ENCODE measurements at regions not wholly inside any gene's neighbourhood (a gene's known extent, or its start where the extent isn't known, plus 50 kb on each side); places are given as distances from the start of the nearest gene placed in this dataset.

DNA sequence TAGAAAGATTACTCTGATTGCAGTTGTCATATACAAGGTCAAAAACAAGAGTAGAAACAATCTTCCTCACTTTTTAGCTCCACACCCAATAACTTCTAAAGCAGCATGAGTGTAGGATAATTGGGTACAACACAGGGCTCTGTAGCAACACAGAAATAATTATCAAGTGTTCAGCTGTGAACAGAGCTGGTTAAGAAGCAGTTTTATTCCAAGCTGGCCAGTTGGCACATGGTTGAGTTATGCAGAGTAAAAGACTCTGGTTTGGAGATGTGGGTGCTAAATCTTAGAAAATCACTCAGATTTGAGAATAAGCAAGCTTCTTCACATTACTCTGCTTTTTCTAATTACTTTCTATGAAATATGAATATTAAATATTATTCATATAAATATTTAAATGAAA lies 118.5 kb downstream of the KIF2B start:
- Histone ChIP-seq H3K9ac (ENCODE audit: low read depth, low read length) (no peak overlapping the region), H3K4me3 (ENCODE audit: low read length) (no peak overlapping the region), H3K9me3 (ENCODE audit: insufficient read depth, low read depth, low read length) (no peaks in the 10 kb centered on the region), H3K4me1 (ENCODE audit: insufficient read depth, low read length) (no peaks in the 10 kb centered on the region), H3K27ac (ENCODE audit: low read length) (no peak overlapping the region), H3K27me3 (ENCODE audit: insufficient read depth, low read length) (no peaks in the 10 kb centered on the region), H3K36me3 (ENCODE audit: insufficient read depth, low read depth, low read length) (no peaks in the 10 kb centered on the region)

DNA sequence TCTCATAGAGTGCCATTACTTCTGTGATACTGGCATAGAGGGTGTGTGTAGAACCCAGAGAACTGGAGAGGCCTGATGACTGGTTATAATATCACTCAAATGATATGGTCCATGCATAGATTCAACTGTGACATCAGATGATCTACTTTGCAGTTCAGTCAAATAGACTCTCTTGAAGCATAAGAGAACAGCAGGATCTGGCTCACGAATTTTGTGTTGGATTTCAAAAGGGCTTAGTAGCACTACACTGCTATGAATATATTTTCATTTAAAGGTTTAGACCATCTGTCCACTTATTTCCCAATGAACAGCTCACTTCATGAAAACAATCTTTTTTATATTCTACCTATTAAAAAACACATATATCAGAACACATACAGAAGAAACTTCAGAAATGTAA lies 119.7 kb downstream of the KIF2B start:
- no peak overlapping the region for H3K27ac ChIP-seq (ENCODE audit: low read length)
- no peaks in the 10 kb centered on the region for H3K36me3 ChIP-seq (ENCODE audit: insufficient read depth, low read depth, low read length)
- no peaks in the 10 kb centered on the region for H3K27me3 ChIP-seq (ENCODE audit: insufficient read depth, low read length)
- no peak overlapping the region for H3K9ac ChIP-seq (ENCODE audit: low read depth, low read length)
- H3K9me3 ChIP-seq (ENCODE audit: insufficient read depth, low read depth, low read length) = no peaks in the 10 kb centered on the region
- H3K4me1 ChIP-seq (ENCODE audit: insufficient read depth, low read length) = no peaks in the 10 kb centered on the region
- no peak overlapping the region for H3K4me3 ChIP-seq (ENCODE audit: low read length)

DNA sequence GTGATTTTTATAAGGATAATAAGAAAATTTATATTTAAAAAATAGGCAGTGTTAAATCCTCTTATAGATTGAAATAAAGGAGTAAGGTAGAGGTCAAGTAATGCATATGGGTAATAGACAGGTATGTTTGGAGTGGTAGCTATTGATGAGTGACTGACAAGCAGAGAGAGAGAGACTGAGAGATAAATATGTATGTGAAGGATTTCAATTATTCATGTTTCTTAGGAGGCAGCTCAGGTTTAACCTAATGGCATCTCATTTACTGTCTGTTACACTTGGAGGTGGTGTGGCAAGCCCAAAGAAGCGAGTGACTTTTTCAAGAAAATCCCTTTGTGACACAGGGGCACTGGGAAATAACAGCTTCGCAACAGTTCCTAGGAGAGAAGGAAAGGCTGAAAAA lies 120.2 kb downstream of the KIF2B start:
- Histone ChIP-seq H3K27me3 (ENCODE audit: insufficient read depth, low read length) (no peaks in the 10 kb centered on the region), H3K4me1 (ENCODE audit: insufficient read depth, low read length) (no peaks in the 10 kb centered on the region), H3K4me3 (ENCODE audit: low read length) (no peak overlapping the region), H3K27ac (ENCODE audit: low read length) (no peak overlapping the region), H3K9me3 (ENCODE audit: insufficient read depth, low read depth, low read length) (no peaks in the 10 kb centered on the region), H3K36me3 (ENCODE audit: insufficient read depth, low read depth, low read length) (no peaks in the 10 kb centered on the region), H3K9ac (ENCODE audit: low read depth, low read length) (no peak overlapping the region)

DNA sequence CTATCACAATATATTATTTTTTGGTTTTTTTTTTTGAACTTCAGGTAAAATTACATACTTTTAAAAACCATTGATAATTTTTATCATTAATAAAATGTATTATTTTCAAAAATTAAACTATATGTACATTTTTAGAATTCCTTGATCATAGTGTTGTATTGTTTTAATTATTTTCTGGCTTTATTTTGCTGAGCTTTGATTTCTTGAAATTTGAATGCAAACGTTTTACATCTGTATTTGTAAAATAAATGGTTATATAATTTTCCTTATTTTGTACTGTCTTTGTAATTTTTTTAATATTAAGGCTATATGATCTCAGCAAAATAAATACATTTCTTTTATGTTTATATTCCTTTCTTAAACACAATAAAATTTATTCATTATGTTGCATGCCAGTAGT lies 125.6 kb downstream of the KIF2B start:
- Histone ChIP-seq H3K4me1 (ENCODE audit: insufficient read depth, low read length) (no peaks in the 10 kb centered on the region), H3K9me3 (ENCODE audit: insufficient read depth, low read depth, low read length) (no peaks in the 10 kb centered on the region), H3K36me3 (ENCODE audit: insufficient read depth, low read depth, low read length) (no peaks in the 10 kb centered on the region), H3K9ac (ENCODE audit: low read depth, low read length) (no peak overlapping the region), H3K27ac (ENCODE audit: low read length) (no peak overlapping the region), H3K4me3 (ENCODE audit: low read length) (no peak overlapping the region), H3K27me3 (ENCODE audit: insufficient read depth, low read length) (no peaks in the 10 kb centered on the region)

GRCh38 chr17:53949473-53950090 lies 126.9 kb downstream of the KIF2B start:
- Histone ChIP-seq H3K36me3 (ENCODE audit: insufficient read depth, low read depth, low read length) (no peaks in the 10 kb centered on the region), H3K9me3 (ENCODE audit: insufficient read depth, low read depth, low read length) (0 out of 2 replicates have a peak, but pooled peaks cover under 1% of the 10 kb centered on the region), H3K4me3 (ENCODE audit: low read length) (no peak overlapping the region), H3K4me1 (ENCODE audit: insufficient read depth, low read length) (no peaks in the 10 kb centered on the region), H3K27ac (ENCODE audit: low read length) (no peak overlapping the region), H3K27me3 (ENCODE audit: insufficient read depth, low read length) (no peaks in the 10 kb centered on the region), H3K9ac (ENCODE audit: low read depth, low read length) (peak overlapping the region; percentile 25; the same call in 1 of the 2 replicates)

DNA sequence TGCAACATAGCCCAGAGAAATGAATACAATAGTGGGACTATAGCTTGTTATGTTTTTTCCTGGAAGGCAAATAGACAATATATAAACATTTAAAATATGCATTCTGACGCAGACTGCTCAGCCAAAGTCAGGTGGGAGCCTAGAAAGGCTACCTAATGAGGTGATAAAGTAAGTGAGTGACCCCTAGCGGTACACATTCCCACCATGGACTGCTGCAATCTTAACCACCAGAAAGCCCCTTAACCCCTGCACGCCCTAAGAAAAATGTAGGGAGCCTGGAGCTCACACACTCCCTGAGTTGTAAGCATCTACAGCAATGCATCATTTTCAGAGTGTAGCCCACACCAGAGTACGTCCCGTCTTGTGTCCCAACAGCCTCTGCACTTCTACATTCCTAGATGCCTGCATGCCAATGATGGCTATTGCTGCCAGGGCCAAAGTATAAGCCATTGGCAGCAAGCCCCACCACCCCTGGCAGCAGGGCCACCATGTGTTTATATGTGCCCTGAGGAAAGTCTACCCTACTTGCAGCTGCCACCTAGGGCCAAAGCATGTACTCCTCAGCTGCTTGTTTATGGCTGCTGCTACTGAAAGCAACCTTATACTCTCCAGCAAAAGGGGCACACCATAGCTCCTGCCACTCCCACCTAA lies 127.6 kb downstream of the KIF2B start:
- Histone ChIP-seq H3K9me3 (ENCODE audit: insufficient read depth, low read depth, low read length) (peaks cover 8% of the 10 kb centered on the region), H3K4me1 (ENCODE audit: insufficient read depth, low read length) (no peaks in the 10 kb centered on the region), H3K4me3 (ENCODE audit: low read length) (no peak overlapping the region), H3K9ac (ENCODE audit: low read depth, low read length) (no peak overlapping the region), H3K27ac (ENCODE audit: low read length) (no peak overlapping the region), H3K36me3 (ENCODE audit: insufficient read depth, low read depth, low read length) (no peaks in the 10 kb centered on the region), H3K27me3 (ENCODE audit: insufficient read depth, low read length) (no peaks in the 10 kb centered on the region)

DNA sequence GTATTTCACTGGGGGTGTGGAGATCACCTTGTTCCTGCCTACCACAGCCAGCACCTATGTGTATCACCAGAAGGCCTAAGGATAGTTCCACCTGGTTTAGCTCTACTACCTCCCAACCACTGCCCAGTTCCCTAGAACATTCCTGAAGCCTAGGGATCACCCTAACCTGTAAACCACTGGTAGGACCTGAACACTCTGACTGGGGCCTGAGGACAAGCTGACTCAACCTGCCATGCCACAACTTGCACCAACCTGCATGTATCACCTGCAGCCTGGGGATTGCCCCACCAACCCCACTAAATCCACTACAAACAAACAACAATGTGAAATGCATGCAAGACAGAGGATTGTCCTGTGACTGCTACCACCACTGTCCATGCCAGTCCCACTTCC lies 128.1 kb downstream of the KIF2B start:
- peaks cover 8% of the 10 kb centered on the region for H3K9me3 ChIP-seq (ENCODE audit: insufficient read depth, low read depth, low read length)
- no peak overlapping the region for H3K27ac ChIP-seq (ENCODE audit: low read length)
- H3K9ac ChIP-seq (ENCODE audit: low read depth, low read length) = no peak overlapping the region
- H3K4me1 ChIP-seq (ENCODE audit: insufficient read depth, low read length) = no peaks in the 10 kb centered on the region
- H3K27me3 ChIP-seq (ENCODE audit: insufficient read depth, low read length) = no peaks in the 10 kb centered on the region
- no peak overlapping the region for H3K4me3 ChIP-seq (ENCODE audit: low read length)
- no peaks in the 10 kb centered on the region for H3K36me3 ChIP-seq (ENCODE audit: insufficient read depth, low read depth, low read length)

DNA sequence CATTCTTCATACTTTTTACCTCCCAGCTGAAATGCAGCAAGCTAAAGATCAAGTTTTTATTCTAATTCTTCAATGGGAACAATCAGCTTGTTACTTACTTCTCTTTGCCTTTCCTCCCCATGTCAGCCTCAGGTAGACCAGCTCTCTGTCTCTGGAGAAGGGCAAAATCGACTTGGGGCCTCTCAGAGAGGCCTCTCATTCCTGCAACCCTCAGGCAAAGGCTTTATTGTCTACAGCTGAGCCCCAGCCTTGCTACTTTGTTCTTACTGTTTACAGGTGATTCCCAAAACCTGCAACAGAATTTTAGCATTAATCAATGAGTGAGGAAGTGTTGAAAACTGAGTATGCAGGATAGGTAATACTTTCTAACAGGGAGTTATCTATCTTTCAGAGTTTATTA lies 148.6 kb downstream of the KIF2B start:
- H3K9me3 ChIP-seq (ENCODE audit: insufficient read depth, low read depth, low read length) = no peaks in the 10 kb centered on the region
- no peaks in the 10 kb centered on the region for H3K4me1 ChIP-seq (ENCODE audit: insufficient read depth, low read length)
- H3K4me3 ChIP-seq (ENCODE audit: low read length) = no peak overlapping the region
- H3K36me3 ChIP-seq (ENCODE audit: insufficient read depth, low read depth, low read length) = no peaks in the 10 kb centered on the region
- no peaks in the 10 kb centered on the region for H3K27me3 ChIP-seq (ENCODE audit: insufficient read depth, low read length)
- no peak overlapping the region for H3K27ac ChIP-seq (ENCODE audit: low read length)
- H3K9ac ChIP-seq (ENCODE audit: low read depth, low read length) = no peak overlapping the region

GRCh38 chr17:53979991-53980390 lies 157.3 kb downstream of the KIF2B start:
- Histone ChIP-seq H3K27ac (ENCODE audit: low read length) (no peak overlapping the region), H3K9ac (ENCODE audit: low read depth, low read length) (no peak overlapping the region), H3K36me3 (ENCODE audit: insufficient read depth, low read depth, low read length) (no peaks in the 10 kb centered on the region), H3K9me3 (ENCODE audit: insufficient read depth, low read depth, low read length) (peaks cover 3% of the 10 kb centered on the region; the same call in 1 of the 2 replicates), H3K4me3 (ENCODE audit: low read length) (no peak overlapping the region), H3K27me3 (ENCODE audit: insufficient read depth, low read length) (no peaks in the 10 kb centered on the region), H3K4me1 (ENCODE audit: insufficient read depth, low read length) (no peaks in the 10 kb centered on the region)

- H3K36me3 ChIP-seq (ENCODE audit: insufficient read depth, low read depth, low read length) = no peaks in the 10 kb centered on the region
- no peak overlapping the region for H3K4me3 ChIP-seq (ENCODE audit: low read length)
- no peaks in the 10 kb centered on the region for H3K4me1 ChIP-seq (ENCODE audit: insufficient read depth, low read length)
- no peaks in the 10 kb centered on the region for H3K27me3 ChIP-seq (ENCODE audit: insufficient read depth, low read length)
- no peak overlapping the region for H3K9ac ChIP-seq (ENCODE audit: low read depth, low read length)
- no peaks in the 10 kb centered on the region for H3K9me3 ChIP-seq (ENCODE audit: insufficient read depth, low read depth, low read length)
- H3K27ac ChIP-seq (ENCODE audit: low read length) = no peak overlapping the region
These were observed 173.4 kb downstream of the KIF2B start for GRCh38 chr17:53996131-53996530.

DNA sequence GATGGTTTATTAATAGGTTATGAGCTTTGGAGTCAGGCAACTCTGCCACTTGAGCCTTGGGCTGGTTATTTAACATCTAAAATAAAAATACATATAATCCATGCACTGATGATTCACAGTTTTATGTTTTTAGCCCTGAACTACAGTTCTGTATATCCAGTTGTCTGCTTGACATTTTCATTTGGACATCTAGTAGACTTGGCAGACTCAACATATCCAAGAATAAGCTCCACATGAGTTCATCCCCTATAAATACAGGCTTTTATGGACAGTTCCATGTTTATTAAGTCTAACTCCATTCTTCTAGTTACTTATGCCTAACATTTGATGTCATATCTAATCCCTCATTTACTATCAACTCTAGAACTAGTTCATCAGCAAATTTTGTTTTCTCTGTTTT lies 174.2 kb downstream of the KIF2B start:
- Histone ChIP-seq H3K27me3 (ENCODE audit: insufficient read depth, low read length) (no peaks in the 10 kb centered on the region), H3K9ac (ENCODE audit: low read depth, low read length) (no peak overlapping the region), H3K4me3 (ENCODE audit: low read length) (no peak overlapping the region), H3K36me3 (ENCODE audit: insufficient read depth, low read depth, low read length) (no peaks in the 10 kb centered on the region), H3K4me1 (ENCODE audit: insufficient read depth, low read length) (no peaks in the 10 kb centered on the region), H3K9me3 (ENCODE audit: insufficient read depth, low read depth, low read length) (no peaks in the 10 kb centered on the region), H3K27ac (ENCODE audit: low read length) (no peak overlapping the region)

DNA sequence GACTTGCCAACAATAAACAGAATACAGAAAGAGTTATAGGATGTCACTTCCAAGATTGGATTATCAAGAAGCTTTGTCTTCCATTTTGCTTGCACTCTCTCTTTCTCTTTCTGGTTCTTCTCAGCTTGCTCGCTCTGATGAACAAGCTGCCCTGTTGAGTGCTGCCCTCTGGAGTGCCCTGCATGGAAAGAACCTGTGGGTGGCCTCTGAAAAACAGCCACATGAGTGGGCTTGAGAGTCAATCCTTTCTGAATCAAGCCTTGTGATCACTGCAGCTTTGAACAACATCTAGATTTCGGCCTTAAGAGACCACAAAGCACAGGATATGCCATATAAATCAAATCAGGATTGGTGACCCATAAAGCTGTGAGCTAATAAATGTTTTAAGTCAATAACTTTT lies 185.1 kb downstream of the KIF2B start:
- Histone ChIP-seq H3K9ac (ENCODE audit: low read depth, low read length) (no peak overlapping the region), H3K4me1 (ENCODE audit: insufficient read depth, low read length) (no peaks in the 10 kb centered on the region), H3K36me3 (ENCODE audit: insufficient read depth, low read depth, low read length) (no peaks in the 10 kb centered on the region)

More for the DNA sequence above, 185.1 kb downstream of the KIF2B start:
- Histone ChIP-seq H3K27ac (ENCODE audit: low read length) (no peak overlapping the region), H3K4me3 (ENCODE audit: low read length) (no peak overlapping the region), H3K9me3 (ENCODE audit: insufficient read depth, low read depth, low read length) (no peaks in the 10 kb centered on the region), H3K27me3 (ENCODE audit: insufficient read depth, low read length) (no peaks in the 10 kb centered on the region)

All from iPS-20b (cell line).